ENCODE measurements at regions not wholly inside any gene's neighbourhood (a gene's known extent, or its start where the extent isn't known, plus 50 kb on each side); places are given as distances from the start of the nearest gene placed in this dataset.

- TF ChIP-seq CTCF (IDR thresholded peaks at IDR 0.05; ENCODE audit: low read depth, low read length, missing input control) (no peak), ATF3 (IDR thresholded peaks at IDR 0.05) (no peak), HNF4G (IDR thresholded peaks at IDR 0.05) (no peak), SP1 (IDR thresholded peaks at IDR 0.05) (no peak), MAX (IDR thresholded peaks at IDR 0.05) (no peak), YY1 (IDR thresholded peaks at IDR 0.05) (no peak)
Measured at GRCh38 chr2:228841475-228841874, 429.6 kb downstream of the PID1 start.

All from liver (tissue), 3 donors.